ENCODE measurements at regions not wholly inside any gene's neighbourhood (a gene's known extent, or its start where the extent isn't known, plus 50 kb on each side); places are given as distances from the start of the nearest gene placed in this dataset.

DNA sequence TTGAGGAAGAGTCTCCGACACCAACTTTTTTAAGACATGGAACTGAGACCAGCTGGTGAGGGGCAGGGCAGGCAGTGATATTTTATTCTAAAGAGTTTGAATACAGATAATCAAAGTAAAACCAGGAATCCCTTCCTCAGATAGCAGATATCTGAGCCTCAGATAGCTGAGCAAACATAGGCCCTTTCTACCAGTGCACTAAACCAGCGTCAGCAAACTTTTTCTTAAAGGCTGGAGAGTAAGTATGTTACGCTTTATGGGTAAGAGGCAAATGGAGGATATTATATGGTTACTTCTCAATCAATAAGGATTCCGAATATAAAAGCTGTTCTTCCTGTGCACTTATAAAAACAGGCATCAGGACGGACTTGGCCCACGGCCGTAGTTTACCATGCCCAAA, 73.9 kb downstream of the WNT5A start:
- DNase-seq = no peak

DNA sequence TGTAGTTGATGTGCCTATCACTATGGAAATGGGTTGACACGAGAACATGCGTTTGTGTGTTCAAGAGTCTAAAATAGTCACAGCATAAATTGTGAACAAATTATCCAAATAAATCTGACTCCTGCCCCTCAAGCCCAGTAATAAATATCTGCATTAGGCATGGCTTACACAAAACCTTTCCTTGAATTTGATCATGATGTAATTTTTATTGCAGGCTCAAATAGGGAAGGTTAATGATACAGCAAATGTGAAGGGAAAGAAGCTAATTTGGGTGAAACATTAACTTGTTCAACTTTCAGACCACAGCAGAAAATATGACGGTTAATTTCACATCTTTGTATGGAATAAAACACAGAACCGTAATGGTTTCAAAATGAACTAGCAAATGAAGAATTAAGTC, 74.6 kb downstream of the WNT5A start:
- DNase-seq = no peak

DNA sequence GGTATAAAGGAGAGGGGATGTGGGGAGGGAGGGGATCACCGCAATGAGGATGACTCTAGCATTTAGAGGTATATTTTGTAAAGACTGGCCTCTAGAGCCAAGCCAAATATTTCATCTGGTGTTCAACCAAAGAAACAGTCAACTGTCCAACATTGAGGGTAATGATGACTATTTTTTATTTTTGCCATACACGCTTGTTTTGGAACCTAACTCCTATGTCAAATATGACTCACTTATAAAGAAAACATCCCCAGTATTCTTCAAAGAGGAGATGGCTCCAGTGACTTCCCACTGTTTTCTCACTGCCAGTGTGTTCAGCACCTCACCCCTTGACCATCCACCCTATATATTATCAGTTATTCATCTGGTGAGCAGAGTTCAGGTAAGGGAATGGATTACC, 77.3 kb downstream of the WNT5A start:
- DNase-seq = no peak

DNA sequence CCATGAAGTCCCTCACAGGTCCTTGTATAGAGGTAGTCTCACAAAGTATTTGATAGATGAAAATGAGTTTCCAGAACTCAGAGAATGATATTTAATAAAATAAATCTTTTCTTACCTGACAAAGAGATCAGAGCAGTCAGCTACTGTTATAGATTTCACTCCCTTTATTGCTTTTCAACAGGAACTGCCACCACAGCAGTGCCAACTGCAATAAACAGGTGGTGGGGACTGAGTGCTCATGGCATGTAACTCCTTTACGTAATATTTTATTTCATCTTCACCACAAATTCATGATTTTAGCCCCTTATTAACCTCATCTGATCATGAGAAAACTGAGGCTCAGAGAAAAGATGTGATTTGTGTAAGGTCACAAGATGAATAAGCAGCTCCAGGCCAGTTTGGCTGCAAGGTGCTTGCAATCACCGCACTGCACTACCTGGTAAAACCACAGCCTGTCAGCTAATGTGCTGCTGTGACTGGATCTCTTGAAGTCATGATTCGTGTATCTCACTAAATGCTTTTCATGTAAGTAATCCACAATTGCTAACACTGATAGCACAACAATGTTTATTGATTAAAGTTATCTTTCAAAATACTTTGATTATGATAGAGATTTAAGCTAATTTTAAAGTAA, 78.8 kb downstream of the WNT5A start:
- no peak for DNase-seq

DNA sequence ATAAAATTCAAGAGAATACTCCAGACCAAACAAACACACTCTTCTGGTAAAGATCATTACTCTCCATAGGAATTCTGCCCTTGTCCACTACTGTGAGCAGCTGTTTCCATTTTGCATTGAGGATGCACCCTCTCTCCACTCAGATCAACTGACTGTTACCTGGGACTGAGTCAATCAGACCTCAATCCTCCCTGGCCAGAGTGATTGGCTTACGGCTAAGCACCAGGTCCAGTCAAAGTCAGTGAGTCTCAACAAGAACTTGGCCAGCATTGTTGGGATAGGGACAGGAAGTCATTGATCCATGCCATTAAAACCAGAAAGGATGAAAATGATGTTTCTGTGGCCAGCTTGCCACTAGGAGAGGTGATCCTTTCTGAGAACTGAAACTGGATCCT, 79.7 kb downstream of the WNT5A start:
- DNase-seq = no peak

DNA sequence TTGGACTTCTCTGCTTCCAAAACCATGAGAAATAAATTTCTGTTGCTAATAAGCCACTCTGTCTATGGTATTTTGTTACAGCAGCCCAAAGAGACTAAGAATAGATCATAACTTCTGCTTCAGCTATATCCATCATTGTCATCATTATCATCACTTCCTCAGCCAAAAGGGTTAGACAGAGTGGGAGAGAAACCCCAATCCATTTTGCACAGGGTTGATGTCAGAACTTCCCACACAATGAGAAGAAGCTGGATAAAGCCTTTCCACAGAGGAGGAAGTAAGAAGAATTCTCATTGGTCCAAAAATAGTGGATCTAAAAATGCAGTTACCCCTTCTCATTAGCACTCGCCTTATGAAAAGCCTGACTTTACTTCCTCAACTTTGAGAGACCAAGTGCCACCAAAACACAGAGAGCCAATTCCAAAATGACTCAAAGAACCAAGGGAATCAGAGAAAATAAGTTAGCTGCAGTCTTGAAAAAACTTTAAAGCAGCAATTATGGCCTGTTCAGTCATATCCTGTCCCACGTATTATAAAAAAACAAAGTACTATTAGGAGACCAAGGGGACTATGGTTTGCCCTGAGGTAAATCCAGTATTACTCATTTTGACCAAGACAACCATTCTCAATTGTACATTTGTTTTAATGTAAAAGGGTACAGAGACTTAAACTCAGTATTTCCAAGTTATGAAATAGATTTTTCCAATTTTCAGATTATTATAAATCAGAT, 80.2 kb downstream of the WNT5A start:
- no peak for DNase-seq

DNA sequence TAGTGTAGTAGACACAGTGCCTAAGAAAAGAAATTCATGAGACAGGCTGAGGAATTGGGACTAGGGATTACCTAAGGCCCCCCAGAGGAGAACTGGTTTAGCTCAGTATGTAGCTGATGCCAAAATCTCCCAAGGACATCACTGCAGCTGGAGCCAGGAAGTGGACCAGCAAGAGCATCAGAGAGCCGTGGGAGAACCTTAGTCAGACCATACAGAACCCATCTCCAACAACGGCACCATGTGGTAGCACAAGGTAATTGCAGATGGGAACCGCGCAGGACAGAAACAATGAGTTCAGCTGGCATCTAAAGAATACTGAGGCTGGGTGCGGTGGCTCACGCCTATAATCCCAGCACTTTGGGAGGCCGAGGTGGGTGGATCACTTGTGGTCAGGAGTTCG, 81.7 kb downstream of the WNT5A start:
- DNase-seq = no peak

DNA sequence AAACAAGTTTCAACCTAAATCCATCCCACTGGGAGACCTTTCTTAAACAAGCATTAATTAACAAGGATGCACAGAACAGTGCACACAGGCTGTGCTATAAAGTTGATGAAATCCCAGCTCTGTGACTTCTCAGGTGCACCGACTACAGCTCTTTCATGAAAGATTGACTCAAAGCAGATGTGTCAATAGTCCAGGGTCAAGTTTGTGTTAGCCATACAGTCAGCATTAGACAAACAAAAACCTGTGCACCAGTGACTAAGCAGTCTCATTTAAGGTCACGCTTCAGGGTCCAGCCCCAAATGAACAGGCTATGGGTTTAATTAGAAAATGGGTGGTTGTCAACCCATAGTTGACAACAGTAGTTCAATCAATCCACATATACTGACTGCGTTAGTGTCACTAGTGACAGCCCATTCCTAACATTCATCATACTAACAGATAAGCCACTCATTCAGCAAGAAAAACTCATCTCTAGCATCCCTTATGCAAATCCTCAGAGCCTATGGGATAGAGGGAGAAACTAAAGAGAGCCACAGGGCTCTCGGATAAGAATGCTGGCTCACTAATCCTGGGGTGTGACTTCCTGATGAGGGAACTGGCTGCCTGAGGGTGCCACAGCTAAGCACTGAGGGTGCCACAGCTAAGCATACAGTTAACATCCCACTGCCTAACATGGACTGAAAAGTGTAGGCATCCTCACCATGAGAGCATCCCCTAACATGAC, 84.1 kb downstream of the WNT5A start:
- no peak for DNase-seq

DNA sequence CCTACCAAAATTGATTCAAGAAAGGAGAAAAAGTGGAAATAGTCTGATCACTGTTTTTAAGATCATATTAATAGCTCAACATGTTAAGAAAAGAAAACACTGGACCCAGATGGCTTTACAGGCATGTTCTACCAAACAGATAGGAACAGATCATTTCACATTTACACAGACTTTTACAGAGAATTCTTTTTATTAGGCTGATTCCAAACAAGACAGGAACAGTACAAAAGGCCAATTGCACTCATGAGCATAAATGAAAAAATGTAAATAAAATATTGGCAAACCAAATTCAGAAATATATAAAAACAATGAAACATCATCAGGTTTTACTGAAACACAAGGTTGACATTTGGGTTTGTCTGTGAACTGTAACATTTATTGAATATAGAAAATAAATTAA, 106.5 kb downstream of the WNT5A start:
- DNase-seq = no peak

DNA sequence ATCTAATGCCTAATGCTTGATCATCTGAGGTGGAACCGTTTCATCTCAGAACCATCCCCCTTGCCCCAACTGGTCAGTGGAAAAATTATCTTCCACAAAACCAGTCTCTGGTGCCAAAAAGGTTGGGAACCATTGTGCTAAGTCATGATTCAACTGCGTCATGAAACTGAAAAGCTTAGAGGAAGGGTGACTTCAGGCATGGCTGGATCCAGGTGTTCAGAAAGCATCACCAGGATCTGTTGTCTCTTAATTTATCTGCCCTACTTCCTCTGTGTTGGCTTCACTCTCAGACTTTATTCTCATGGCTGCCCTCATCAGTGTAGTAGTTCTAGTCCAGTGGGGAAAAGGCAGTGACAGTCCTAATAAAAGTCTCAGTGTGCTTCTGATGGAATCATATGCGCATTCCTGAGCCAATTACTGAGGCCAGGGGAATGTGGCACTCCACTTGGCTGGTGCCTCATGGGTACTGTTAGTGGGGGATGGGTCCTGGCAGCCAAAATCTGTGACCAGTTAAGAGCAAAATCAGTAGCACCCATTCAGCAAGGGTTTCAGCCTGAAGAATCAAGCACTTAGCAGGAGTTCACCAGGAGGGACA, 110.3 kb downstream of the WNT5A start:
- no peak for DNase-seq

DNA sequence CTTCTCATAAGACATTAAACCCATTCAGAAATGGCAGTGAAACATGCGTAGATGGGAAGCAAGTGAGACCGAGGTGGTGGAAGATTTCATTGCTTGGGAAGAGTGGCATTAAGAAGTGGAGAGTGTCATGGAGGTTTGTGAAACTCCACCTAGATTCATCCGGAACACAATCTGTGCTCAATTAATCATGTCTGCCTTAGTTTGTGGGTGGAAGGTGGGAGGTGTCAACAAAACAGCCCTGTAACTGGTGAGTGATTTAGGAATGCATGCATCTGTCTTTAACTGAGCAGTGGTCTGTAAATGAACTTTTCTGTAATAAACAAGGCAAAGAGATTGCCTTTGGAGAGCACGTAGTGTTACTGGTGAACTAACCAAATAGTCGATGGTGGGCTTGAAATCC, 113.7 kb downstream of the WNT5A start:
- no peak for DNase-seq

DNA sequence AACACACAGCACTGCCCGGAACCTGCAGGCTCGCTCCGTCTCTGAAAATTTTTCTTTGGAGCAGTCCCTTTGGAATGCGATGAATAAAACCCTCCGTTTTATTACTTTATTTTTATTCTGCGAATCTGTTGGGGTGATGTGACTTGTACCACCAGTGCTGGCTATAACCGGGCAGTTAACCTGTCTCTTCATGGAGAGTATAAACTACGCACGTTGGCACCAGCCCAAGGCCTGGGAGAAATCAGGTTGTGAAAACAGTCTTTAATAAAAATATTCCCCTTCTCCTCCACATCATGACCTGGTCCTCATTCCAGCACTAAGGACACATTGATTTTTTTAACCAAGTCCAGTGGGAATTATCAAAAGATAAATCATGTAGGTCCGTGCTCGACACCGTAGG, 116.8 kb downstream of the WNT5A start:
- no peak for DNase-seq

DNA sequence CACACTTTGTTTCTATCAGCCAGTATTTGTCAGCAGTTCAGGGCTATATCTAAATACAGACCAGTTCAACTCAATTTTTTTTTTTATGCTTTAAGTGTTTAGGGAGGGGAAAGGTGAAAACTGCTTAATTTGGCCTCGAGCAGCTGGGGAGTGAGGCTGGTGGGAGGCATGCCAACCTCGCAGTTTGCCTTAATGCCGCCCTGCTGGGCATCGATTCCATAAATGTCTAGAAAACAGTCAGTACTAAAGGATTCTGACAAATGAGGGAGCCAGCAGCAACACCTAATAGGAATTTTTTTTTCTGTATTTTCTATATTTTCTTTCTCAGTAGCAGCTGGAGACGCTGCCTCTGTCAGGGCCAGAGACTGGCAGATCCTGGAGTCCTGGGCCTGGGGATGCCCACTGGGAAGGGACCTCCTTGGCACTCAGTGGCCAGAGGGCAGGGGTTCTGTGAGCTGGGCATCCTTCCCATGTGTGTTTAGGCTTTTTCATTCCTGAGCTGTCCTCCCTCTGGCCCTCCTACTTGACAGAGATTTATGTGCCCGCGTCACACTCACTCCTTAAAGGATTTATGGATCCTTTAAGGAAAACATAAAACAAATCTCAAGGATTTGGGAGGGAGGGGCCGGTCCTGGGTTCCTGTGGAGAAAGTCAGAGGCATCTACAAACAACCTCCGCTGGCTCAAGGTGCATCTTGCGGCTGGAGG, 117.8 kb downstream of the WNT5A start:
- no peak for DNase-seq

DNA sequence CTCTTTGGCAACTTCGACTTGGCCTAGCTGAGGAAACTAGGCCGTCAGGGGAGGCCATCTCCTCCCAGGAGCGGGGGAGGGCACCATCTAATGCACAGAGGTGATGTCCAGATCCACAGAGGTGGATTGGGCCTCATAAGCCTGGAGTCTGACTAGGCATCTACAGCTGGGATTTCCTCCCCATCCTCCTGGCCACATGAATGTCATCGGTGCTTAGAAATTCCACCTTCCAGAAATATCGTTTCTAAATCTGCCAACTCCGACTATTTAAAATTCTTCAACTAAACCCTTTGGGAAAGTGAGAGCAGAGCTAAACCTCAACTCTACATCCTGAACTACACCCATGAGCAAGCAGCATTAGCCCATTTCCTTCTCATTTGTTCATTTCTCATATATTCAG, 118.7 kb downstream of the WNT5A start:
- DNase-seq = no peak

DNA sequence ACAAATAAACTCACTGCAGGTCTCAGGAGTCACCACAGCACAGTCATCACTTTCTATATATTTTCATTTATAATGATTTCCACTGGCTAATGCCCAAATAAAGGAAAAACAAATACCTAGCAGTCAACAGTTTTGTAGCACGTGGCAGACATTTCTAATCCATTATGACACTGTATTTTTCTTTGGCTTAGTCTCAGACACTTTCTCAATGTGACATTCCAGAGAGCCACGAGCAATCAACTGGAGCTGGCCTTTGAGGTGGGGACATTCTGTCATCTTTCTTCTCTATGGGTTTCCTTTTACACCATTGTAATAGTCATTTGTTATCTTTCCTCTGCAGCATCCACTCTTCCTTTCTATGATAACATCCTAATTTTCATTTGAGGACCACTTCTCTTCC, 119.7 kb downstream of the WNT5A start:
- no peak for DNase-seq

DNA sequence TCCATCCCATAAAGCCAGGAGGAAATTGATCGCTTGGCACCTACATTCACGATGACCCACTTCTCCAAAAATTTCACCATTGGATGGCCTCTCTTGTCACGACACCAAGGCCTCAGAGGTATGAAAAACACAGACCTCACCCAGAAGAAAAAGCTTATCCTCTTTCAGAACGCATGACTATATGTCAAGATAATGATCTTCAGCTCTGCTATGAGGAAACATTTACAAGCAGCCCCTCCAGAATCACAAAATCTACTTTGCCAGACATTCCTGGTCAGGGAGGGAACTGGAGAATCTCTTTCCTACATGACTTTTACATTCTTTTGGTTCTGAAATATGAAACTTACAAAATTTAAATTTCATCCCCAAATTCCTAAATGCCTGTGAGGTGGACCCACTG, 122.7 kb downstream of the WNT5A start:
- DNase-seq = no peak

DNA sequence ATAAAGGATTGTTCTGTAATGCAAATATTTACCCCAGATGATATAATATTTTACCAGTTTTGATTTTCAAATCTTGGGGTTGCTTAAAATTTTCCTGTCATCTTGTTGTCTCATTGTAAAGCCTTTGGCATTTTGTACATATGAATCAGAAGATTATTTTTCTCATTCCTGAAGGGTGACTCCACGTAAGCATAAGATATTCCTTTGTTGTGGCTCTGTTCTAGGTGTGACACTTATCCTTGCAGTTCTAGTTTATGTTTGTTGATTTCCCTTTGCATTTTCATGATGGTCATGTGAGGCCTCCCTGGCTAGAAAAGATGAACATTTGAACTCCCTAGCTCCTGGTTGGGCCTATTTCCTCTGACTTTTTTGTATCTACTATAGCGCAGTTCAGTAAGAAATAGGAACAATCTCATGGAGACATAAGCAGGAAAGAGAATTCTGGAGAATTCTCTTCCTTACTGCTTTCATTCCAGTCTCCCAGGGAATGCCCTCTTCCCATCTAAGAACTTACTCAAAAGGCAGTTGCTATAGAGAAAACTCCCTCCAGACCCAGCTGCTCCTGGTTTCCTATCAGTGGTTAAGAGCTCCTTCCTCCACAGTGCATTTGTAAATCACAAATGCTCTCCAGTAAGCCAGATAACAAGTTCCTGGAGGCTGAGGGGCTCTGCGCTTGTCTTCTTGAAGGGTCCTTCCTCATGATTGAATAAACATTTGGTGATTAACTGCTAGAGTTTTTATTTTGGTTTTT, 124.7 kb downstream of the WNT5A start:
- DNase-seq = no peak

DNA sequence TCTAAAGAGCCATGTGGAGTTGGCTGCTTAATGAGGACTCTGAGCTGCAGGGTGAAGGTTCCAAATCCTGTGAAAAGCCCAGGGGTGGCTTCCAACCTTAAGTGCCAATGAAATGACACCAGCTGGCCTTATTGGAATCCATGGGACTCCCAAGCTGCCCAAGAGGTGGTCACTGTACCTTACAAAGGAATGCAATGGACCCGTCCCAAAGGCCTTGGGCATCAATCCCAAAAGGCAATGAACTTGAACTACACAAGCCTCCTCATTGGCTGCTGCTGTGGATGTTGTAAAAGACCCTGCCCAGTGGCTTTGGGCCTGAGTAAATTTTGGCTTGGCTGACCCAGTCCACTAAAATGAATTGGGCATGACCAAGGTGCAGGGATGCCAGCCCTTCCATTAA, 129.3 kb downstream of the WNT5A start:
- no peak for DNase-seq

DNA sequence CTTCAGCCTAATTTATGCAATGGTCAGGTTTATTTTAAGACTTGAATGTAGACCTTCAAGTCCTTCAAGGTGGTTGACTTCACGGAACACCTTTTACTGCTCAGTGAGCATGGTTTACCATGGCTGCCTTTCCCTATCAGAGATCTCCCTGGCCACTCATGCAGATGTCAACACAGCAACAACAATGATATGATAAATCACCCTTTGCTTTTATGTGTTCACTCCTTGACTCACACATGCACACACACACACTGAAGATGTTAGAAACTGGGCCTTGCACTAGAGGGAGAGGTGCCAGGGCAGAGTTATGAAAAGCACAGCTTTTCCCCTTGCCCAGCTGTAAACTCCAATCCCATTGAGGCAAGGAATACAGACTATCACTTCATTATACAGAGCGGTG, 134.4 kb downstream of the WNT5A start:
- DNase-seq = no peak

DNA sequence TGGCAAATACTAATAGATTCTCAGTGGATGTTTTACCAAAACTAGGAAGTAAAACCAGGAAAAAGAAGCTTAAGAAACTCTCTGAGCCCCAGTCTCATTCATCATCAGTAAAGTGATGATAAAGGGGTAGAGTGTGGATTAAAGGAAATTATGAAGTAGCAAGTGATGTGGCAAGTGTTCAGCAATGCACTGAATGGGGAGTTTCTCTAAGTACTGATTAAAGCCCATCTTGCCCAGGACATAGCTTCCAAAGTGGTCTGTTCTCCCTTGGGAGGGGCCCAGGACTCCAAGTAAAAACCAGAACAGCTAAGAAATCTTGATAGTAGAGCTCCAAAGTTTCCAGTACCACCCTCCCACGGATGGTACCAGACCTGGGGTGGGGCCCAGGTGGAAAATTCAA, 137.3 kb downstream of the WNT5A start:
- DNase-seq = no peak

DNA sequence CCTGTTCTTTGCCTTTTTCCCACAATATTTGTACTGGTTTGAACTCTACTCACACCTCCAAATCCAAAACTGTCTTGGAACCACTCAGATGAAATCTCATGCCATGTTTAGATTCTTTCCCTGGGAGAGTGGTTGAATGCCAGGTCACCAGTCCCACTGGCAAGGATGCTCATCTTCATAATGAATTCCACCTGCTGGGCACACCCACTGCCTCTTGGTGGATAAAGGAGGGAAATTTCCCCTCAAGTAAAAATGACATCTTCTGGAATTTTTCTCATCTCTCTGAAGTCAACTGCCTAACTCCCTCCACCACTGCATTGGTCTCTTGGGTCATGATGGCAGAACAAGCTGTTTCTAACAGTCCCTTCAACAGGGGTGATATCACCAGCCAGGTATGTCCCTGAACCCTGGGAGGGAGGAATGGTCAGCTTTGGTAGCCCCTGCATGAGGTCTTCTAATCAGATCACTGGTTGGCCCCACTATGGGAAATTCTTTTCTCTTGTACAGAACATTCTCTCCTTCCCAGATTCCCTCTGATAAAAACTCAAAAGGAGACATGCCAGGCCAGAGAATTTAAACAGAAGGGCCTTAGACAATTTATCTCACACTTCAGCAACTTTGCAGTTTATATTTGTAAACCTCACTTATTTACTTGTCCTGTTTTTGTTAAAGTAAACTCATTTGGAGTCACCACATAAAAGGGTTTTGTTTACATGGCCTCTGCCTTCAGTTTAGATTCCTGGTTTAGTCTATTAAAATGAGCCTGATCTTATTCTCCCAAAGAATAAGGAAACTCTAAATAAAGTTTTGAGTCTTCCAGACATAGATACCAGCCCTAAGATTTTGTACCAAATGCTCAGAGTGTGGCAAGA, 143.4 kb downstream of the WNT5A start:
- DNase-seq = no peak
